PFSK-1 (cell line): ENCODE measurements at regions not wholly inside any gene's neighbourhood (a gene's known extent, or its start where the extent isn't known, plus 50 kb on each side); places are given as distances from the start of the nearest gene placed in this dataset.

ENCODE experiments used
- FOXP2 ChIP-seq: optimal IDR thresholded peaks from 2 replicates; pipeline ENCODE3; 2011; ENCODE audit warnings: borderline replicate concordance, control low read depth, inconsistent platforms; ENCODE audit not compliant: insufficient read depth; ENCODE audit errors: extremely low read length, extremely low read depth
- POLR2AphosphoS5 ChIP-seq: IDR thresholded peaks from 2 replicates; pipeline ENCODE4 v1.6.1; 2012; ENCODE audit warnings: low read depth, mild to moderate bottlenecking, control low read depth, low read length, moderate library complexity
- REST ChIP-seq, 2 experiments: IDR thresholded peaks; 2 replicates each; pipeline versions ENCODE4 v1.6.1 to v1.8.0; 2011 to 2012; ENCODE audit warnings: low read depth in 2 of 2, low read length in 2 of 2, control low read depth in 1 of 2, inconsistent platforms in 1 of 2, mild to moderate bottlenecking in 1 of 2, moderate library complexity in 1 of 2; ENCODE audit not compliant: insufficient read depth in 1 of 2
- SIN3A ChIP-seq: IDR thresholded peaks from 2 replicates; pipeline ENCODE4 v1.6.1; 2012; ENCODE audit warnings: mild to moderate bottlenecking, low read length, moderate library complexity, borderline replicate concordance; ENCODE audit not compliant: insufficient read depth
- TAF1 ChIP-seq: IDR thresholded peaks from 2 replicates; pipeline ENCODE4 v1.6.1; 2012; ENCODE audit warnings: low read length, control low read depth, borderline replicate concordance; ENCODE audit not compliant: insufficient read depth

- no peak for TF ChIP-seq POLR2AphosphoS5
- no peak for TF ChIP-seq SIN3A
- no peak for TF ChIP-seq TAF1
- TF ChIP-seq REST (IDR thresholded peaks at IDR 0.05; ENCODE audit: insufficient read depth in 1 of 2, low read depth in 2 of 2, low read length in 2 of 2), result no peak
- no peak for TF ChIP-seq FOXP2
Observed at GRCh38 chr22:47576908-47577307, 814.5 kb downstream of the TBC1D22A start.
